ENCODE measurements at regions not wholly inside any gene's neighbourhood (a gene's known extent, or its start where the extent isn't known, plus 50 kb on each side); places are given as distances from the start of the nearest gene placed in this dataset.

- peak overlapping the region in 1 of 2 experiments; percentile 41; a peak in 2 of 4 replicates for H3K9ac ChIP-seq (ENCODE audit: insufficient read depth in 1 of 2, low read depth in 2 of 2, low read length in 2 of 2)
- intact Hi-C loops (cut with micrococcal nuclease) = no loop called here
- FAIRE-seq (peak; percentile 90), ATAC-seq (peak; percentile 84), DNase-seq (ENCODE audit: extremely low read depth in 1 of 4, low spot score in 3 of 4) (peak; percentile 35 to 80 (median 57))
- H3K9me3 ChIP-seq (replicated peaks; ENCODE audit: control insufficient read depth, insufficient read depth, low read depth, low read length) = no peaks in the 10 kb centered on the region
- H3K27ac ChIP-seq (ENCODE audit: extremely low read depth, low read depth, low read length) = peak overlapping the region; percentile 55; the same call in 2 of the 3 replicates
- BruUV-seq (replicated peaks) = no TSS peak
- 0% methylated on average over 6 of the region's 7 CpGs for WGBS (ENCODE audit: insufficient coverage, low coverage, missing lambda C conversion rate)
- H3K4me1 ChIP-seq (replicated peaks in 1 of 2; ENCODE audit: control insufficient read depth in 2 of 2, insufficient read depth in 2 of 2, low read length in 2 of 2) = peaks cover 6 to 49% of the 10 kb centered on the region in 2 experiments; a peak in 3 of 5 replicates
- no peaks in the 10 kb centered on the region for H3K9me1 ChIP-seq (ENCODE audit: control insufficient read depth, insufficient read depth, low read length)
- in situ Hi-C loops (cut with MboI) = no loop called here
- H3K27me3 ChIP-seq (ENCODE audit: control insufficient read depth in 2 of 2, insufficient read depth in 2 of 2, low read length in 2 of 2) = no peaks in the 10 kb centered on the region
- H3K4me3 ChIP-seq = no peak overlapping the region
- H3K79me2 ChIP-seq (ENCODE audit: control insufficient read depth, insufficient read depth, low read length) = no peaks in the 10 kb centered on the region
- peak overlapping the region; percentile 79 for H2AFZ ChIP-seq (ENCODE audit: low read depth, low read length)
- H4K20me1 ChIP-seq (replicated peaks; ENCODE audit: control insufficient read depth, insufficient read depth, low read length) = no peaks in the 10 kb centered on the region
- H3K36me3 ChIP-seq (ENCODE audit: control insufficient read depth, insufficient read depth, low read length) = no peaks in the 10 kb centered on the region
- CTCF ChIA-PET (ENCODE audit: low intra/inter-chr PET ratio) = no interaction called here
- POLR2A ChIA-PET = interaction anchor here (0.9 to 1.0 kb wide), 2 partner anchors 12 to 77 kb away, joined by 3 to 5 read pairs; no protein-coding TSS in a partner anchor
- H3K4me2 ChIP-seq (ENCODE audit: insufficient read depth, low read length) = peak overlapping the region; percentile 39
- 0 out of 2 replicates have a peak, but pooled peaks have one; percentile 30 for TF ChIP-seq CTBP1 (IDR thresholded peaks at IDR 0.05; ENCODE audit: borderline replicate concordance)
- no peak for TF ChIP-seq ZNF165 (CRISPR knock-in tag; IDR thresholded peaks at IDR 0.05; ENCODE audit: borderline replicate concordance)
- no peak for TF ChIP-seq KAT8 (IDR thresholded peaks at IDR 0.05; ENCODE audit: low read depth)
- peak; percentile 50; the same call in 1 of the 2 replicates for TF ChIP-seq SMARCE1 (IDR thresholded peaks at IDR 0.05)
- 0 out of 2 replicates have a peak, but pooled peaks have one; percentile 20 for TF ChIP-seq NCOA1 (IDR thresholded peaks at IDR 0.05; ENCODE audit: low read depth)
- peak; percentile 8; the same call in 1 of the 2 replicates for TF ChIP-seq TEAD4 (IDR thresholded peaks at IDR 0.05; ENCODE audit: low read length)
- no peak for TF ChIP-seq TEAD4 (CRISPR knock-in tag; IDR thresholded peaks at IDR 0.05; ENCODE audit: borderline replicate concordance)
- TF ChIP-seq, protein P1, sequence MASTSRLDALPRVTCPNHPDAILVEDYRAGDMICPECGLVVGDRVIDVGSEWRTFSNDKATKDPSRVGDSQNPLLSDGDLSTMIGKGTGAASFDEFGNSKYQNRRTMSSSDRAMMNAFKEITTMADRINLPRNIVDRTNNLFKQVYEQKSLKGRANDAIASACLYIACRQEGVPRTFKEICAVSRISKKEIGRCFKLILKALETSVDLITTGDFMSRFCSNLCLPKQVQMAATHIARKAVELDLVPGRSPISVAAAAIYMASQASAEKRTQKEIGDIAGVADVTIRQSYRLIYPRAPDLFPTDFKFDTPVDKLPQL (IDR thresholded peaks at IDR 0.05; ENCODE audit: extremely low read depth, insufficient read length) = no peak
- no peak for TF ChIP-seq U2AF1 (optimal IDR thresholded peaks at IDR 0.05; ENCODE audit: low read depth, low read length)
- no peak for TF ChIP-seq KAT2B (IDR thresholded peaks at IDR 0.05; ENCODE audit: low read depth, low read length)
- peak in 1 of 3 experiments; percentile 91; a peak in 2 of 6 replicates for TF ChIP-seq ZBTB11 (CRISPR knock-in tag; IDR thresholded peaks at IDR 0.05)
- TF ChIP-seq, protein P2, sequence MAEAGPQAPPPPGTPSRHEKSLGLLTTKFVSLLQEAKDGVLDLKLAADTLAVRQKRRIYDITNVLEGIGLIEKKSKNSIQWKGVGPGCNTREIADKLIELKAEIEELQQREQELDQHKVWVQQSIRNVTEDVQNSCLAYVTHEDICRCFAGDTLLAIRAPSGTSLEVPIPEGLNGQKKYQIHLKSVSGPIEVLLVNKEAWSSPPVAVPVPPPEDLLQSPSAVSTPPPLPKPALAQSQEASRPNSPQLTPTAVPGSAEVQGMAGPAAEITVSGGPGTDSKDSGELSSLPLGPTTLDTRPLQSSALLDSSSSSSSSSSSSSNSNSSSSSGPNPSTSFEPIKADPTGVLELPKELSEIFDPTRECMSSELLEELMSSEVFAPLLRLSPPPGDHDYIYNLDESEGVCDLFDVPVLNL (CRISPR knock-in tag; IDR thresholded peaks at IDR 0.05; ENCODE audit: low read depth) = no peak
- no peak for TF ChIP-seq ZNF146 (CRISPR knock-in tag; IDR thresholded peaks at IDR 0.05; ENCODE audit: unreplicated experiment)
- TF ChIP-seq ZNF551 (CRISPR knock-in tag; IDR thresholded peaks at IDR 0.05) = no peak
- peak; percentile 51 for TF ChIP-seq NEUROD1 (IDR thresholded peaks at IDR 0.05; ENCODE audit: borderline replicate concordance, low read depth, low read length, partially characterized antibody)
- peak; percentile 43; the same call in 1 of the 2 replicates for TF ChIP-seq EP400 (IDR thresholded peaks at IDR 0.05)
- 0 out of 2 replicates have a peak, but pooled peaks have one; percentile 46 for TF ChIP-seq MTA3 (IDR thresholded peaks at IDR 0.05; ENCODE audit: borderline replicate concordance)
- TF ChIP-seq CBX3 (IDR thresholded peaks at IDR 0.05; ENCODE audit: borderline replicate concordance in 1 of 2, low read length in 2 of 2) = peak in 1 of 2 experiments; percentile 33; a peak in 1 of 3 replicates
These were observed 106.4 kb upstream of the SSTR4 start for GRCh38 chr20:22928679-22929078.

All from K562 (cell line).